ENCODE measurements at regions not wholly inside any gene's neighbourhood (a gene's known extent, or its start where the extent isn't known, plus 50 kb on each side); places are given as distances from the start of the nearest gene placed in this dataset.

DNA sequence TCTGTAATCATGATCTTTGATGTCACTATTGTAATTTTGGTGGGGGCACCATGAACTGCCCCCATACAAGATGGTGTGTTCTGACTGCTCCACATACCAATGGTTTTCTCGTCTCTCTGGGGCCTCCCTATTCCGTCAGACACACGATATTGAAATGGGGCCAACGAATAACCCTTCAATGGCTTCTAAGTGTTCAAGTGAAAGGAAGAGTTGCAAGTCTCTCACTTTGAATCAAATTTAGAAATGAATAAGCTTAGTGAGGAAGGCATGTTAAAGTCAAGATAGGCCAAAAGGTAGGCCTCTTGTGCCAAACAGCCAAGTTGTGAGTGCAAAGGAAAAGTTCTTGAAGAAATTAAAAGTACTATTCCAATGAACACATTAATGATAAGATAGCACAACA, 205.4 kb downstream of the SPRY1 start:
- TF ChIP-seq, protein P1, sequence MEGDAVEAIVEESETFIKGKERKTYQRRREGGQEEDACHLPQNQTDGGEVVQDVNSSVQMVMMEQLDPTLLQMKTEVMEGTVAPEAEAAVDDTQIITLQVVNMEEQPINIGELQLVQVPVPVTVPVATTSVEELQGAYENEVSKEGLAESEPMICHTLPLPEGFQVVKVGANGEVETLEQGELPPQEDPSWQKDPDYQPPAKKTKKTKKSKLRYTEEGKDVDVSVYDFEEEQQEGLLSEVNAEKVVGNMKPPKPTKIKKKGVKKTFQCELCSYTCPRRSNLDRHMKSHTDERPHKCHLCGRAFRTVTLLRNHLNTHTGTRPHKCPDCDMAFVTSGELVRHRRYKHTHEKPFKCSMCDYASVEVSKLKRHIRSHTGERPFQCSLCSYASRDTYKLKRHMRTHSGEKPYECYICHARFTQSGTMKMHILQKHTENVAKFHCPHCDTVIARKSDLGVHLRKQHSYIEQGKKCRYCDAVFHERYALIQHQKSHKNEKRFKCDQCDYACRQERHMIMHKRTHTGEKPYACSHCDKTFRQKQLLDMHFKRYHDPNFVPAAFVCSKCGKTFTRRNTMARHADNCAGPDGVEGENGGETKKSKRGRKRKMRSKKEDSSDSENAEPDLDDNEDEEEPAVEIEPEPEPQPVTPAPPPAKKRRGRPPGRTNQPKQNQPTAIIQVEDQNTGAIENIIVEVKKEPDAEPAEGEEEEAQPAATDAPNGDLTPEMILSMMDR (conservative IDR thresholded peaks at IDR 0.05): no peak
- TF ChIP-seq ZFX (IDR thresholded peaks at IDR 0.05): no peak
